Smooth muscle cell (in vitro differentiated cells): ENCODE measurements at regions not wholly inside any gene's neighbourhood (a gene's known extent, or its start where the extent isn't known, plus 50 kb on each side); places are given as distances from the start of the nearest gene placed in this dataset.

Experiments used
- DNase-seq: peaks from one replicate; lab custom pipeline; 2025; ENCODE audit not compliant: unreplicated experiment; lab: John Stamatoyannopoulos, UW
- H2AFZ ChIP-seq: fragments of 200-600 bp; sonication (generic); 2 replicates; pipeline ENCODE4 v1.6.0; 2016; ENCODE audit warnings: antibody characterized with exemption, low read depth, mild to moderate bottlenecking
- H3F3A ChIP-seq: fragments of 200-600 bp; sonication (generic); 2 replicates; pipeline ENCODE4 v1.6.0; 2017; ENCODE audit warnings: antibody characterized with exemption, low read depth
- H3K27ac ChIP-seq: fragments of 200-600 bp; sonication (generic); 2 replicates; pipeline ENCODE4 v1.5.1; 2016; ENCODE audit warnings: low read depth, mild to moderate bottlenecking
- H3K27me3 ChIP-seq: fragments of 200-600 bp; sonication (generic); 2 replicates; pipeline ENCODE4 v1.6.1; 2016; ENCODE audit warnings: low read depth, mild to moderate bottlenecking
- H3K36me3 ChIP-seq: fragments of 200-600 bp; sonication (generic); 2 replicates; pipeline ENCODE4 v1.5.1; 2016; ENCODE audit warnings: low read depth
- H3K4me1 ChIP-seq: fragments of 200-600 bp; sonication (generic); 2 replicates; pipeline ENCODE4 v1.5.1; 2016; ENCODE audit warnings: low read depth
- H3K4me2 ChIP-seq: fragments of 200-600 bp; sonication (generic); 2 replicates; pipeline ENCODE4 v1.6.0; 2016; ENCODE audit warnings: mild to moderate bottlenecking
- H3K4me3 ChIP-seq: fragments of 200-600 bp; sonication (generic); 2 replicates; pipeline ENCODE4 v1.5.1; 2016; ENCODE audit warnings: mild to moderate bottlenecking
- H3K79me2 ChIP-seq: fragments of 200-600 bp; sonication (generic); 2 replicates; pipeline ENCODE4 v1.6.0; 2016; ENCODE audit warnings: low read depth, mild to moderate bottlenecking
- H3K9ac ChIP-seq: fragments of 200-600 bp; sonication (generic); 2 replicates; pipeline ENCODE4 v1.6.0; 2016; ENCODE audit warnings: low read depth
- H3K9me3 ChIP-seq: fragments of 200-600 bp; sonication (generic); replicated peaks from 2 replicates; pipeline ENCODE4 v1.5.1; 2016; ENCODE audit warnings: low read depth
- H4K20me1 ChIP-seq: fragments of 200-600 bp; sonication (generic); 2 replicates; pipeline ENCODE4 v1.6.0; 2016; ENCODE audit warnings: low read depth
- CTCF ChIP-seq: fragments of 200-600 bp; sonication (generic); IDR thresholded peaks from 2 replicates; pipeline ENCODE4 v1.5.1; 2017; ENCODE audit warnings: borderline replicate concordance, mild to moderate bottlenecking, antibody characterized with exemption; ENCODE audit not compliant: insufficient read depth, poor library complexity, severe bottlenecking
- WGBS: methylation state at CpG from one replicate; pipeline ENCODE4 v1.1.7; 2016; ENCODE audit warnings: low lambda C conversion rate; 5-methylcytosine and 5-hydroxymethylcytosine counted together

DNA sequence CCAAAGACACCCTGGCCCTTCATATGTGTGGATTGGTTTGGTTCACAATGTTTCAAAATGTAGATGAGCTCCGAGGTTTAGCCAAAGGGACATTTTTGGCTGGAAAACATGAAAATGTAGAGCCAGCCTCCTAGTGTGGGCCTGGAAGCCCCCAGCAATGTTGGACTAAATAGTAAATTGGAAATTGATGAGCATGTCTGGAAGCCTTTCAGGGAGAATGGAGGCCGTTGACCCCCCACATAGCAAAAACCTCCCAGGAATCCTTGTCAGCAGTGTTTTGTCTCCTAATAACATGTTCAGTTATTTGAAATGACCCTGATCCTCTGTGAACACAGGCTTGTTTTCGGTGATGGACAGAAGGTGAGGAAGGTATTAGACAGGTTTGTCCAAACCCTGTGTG is 65.1 kb upstream of the TBX3 start:
- Histone ChIP-seq H3K4me3 (no peak overlapping the region), H3K9ac (no peak overlapping the region), H3K4me1 (no peaks in the 10 kb centered on the region), H3K27ac (no peak overlapping the region), H3K9me3 (no peaks in the 10 kb centered on the region), H3K4me2 (no peak overlapping the region), H4K20me1 (no peaks in the 10 kb centered on the region), H3K79me2 (no peaks in the 10 kb centered on the region), H3K36me3 (no peaks in the 10 kb centered on the region), H3K27me3 (no peaks in the 10 kb centered on the region), H3F3A (no peaks in the 10 kb centered on the region), H2AFZ (no peak overlapping the region)
- no peak for TF ChIP-seq CTCF
- WGBS = 89% methylated on average over 3 of the region's 3 CpGs
- no peak for DNase-seq

- no peak overlapping the region for H3K4me3 ChIP-seq
- H3K4me2 ChIP-seq = no peak overlapping the region
- H4K20me1 ChIP-seq = no peaks in the 10 kb centered on the region
- TF ChIP-seq CTCF = no peak
- no peak overlapping the region for H2AFZ ChIP-seq
- no peaks in the 10 kb centered on the region for H3K36me3 ChIP-seq
- H3F3A ChIP-seq = no peaks in the 10 kb centered on the region
- H3K27ac ChIP-seq = no peak overlapping the region
- DNase-seq = no peak
- WGBS = 84% methylated on average over 20 of the region's 20 CpGs
- no peaks in the 10 kb centered on the region for H3K4me1 ChIP-seq
- no peaks in the 10 kb centered on the region for H3K79me2 ChIP-seq
- H3K9ac ChIP-seq = no peak overlapping the region
- no peaks in the 10 kb centered on the region for H3K9me3 ChIP-seq
- no peaks in the 10 kb centered on the region for H3K27me3 ChIP-seq
These were observed 63.3 kb upstream of the TBX3 start for GRCh38 chr12:114747012-114747858.

- Histone ChIP-seq H3K4me1 (no peaks in the 10 kb centered on the region), H3K79me2 (no peaks in the 10 kb centered on the region), H3F3A (no peaks in the 10 kb centered on the region), H3K27ac (no peak overlapping the region), H3K36me3 (no peaks in the 10 kb centered on the region), H3K9me3 (no peaks in the 10 kb centered on the region), H3K27me3 (no peaks in the 10 kb centered on the region), H3K9ac (no peak overlapping the region), H2AFZ (no peak overlapping the region), H3K4me2 (no peak overlapping the region), H3K4me3 (no peak overlapping the region), H4K20me1 (no peaks in the 10 kb centered on the region)
- no peak for DNase-seq
- TF ChIP-seq CTCF = no peak
- whole genome bisulfite sequencing = 41% methylated on average over 6 of the region's 6 CpGs
These were observed 62.5 kb upstream of the TBX3 start for GRCh38 chr12:114746297-114747011.

- Histone ChIP-seq H3K9me3 (no peaks in the 10 kb centered on the region), H3K27ac (no peak overlapping the region)
- 88% methylated on average over 15 of the region's 15 CpGs for WGBS
These were observed 60.7 kb upstream of the TBX3 start for GRCh38 chr12:114744691-114745090.

More at GRCh38 chr12:114744691-114745090, 60.7 kb upstream of the TBX3 start:
- no peaks in the 10 kb centered on the region for H4K20me1 ChIP-seq
- no peaks in the 10 kb centered on the region for H3K4me1 ChIP-seq
- H3K27me3 ChIP-seq = no peaks in the 10 kb centered on the region
- H3K79me2 ChIP-seq = no peaks in the 10 kb centered on the region
- H3K4me2 ChIP-seq = no peak overlapping the region
- H3K4me3 ChIP-seq = no peak overlapping the region
- no peaks in the 10 kb centered on the region for H3F3A ChIP-seq
- no peak overlapping the region for H3K9ac ChIP-seq
- no peak for TF ChIP-seq CTCF
- H2AFZ ChIP-seq = no peak overlapping the region
- DNase-seq = no peak
- no peaks in the 10 kb centered on the region for H3K36me3 ChIP-seq
